Neuronal stem cell (in vitro differentiated cells): ENCODE measurements at regions not wholly inside any gene's neighbourhood (a gene's known extent, or its start where the extent isn't known, plus 50 kb on each side); places are given as distances from the start of the nearest gene placed in this dataset.

ENCODE experiments used
- DNase-seq: peaks from one replicate; pipeline ENCODE4 v3.0.0-alpha.2; 2013; ENCODE audit warnings: low spot score
- H2AFZ ChIP-seq: one replicate; pipeline ENCODE4 v1.6.1; 2013; ENCODE audit warnings: mild to moderate bottlenecking, low read length, inconsistent platforms
- H2AK5ac ChIP-seq: 2 replicates; pipeline ENCODE4 v1.6.1; 2013; ENCODE audit warnings: low read depth, mild to moderate bottlenecking, inconsistent platforms, low read length, moderate library complexity, mixed read lengths
- H2BK120ac ChIP-seq: 2 replicates; pipeline ENCODE4 v1.6.1; 2013; ENCODE audit warnings: low read depth, mild to moderate bottlenecking, inconsistent platforms, low read length, moderate library complexity, mixed read lengths
- H2BK12ac ChIP-seq: one replicate; pipeline ENCODE4 v1.6.1; 2013; ENCODE audit warnings: low read length, inconsistent platforms
- H2BK15ac ChIP-seq: 2 replicates; pipeline ENCODE4 v1.6.1; 2013; ENCODE audit warnings: mild to moderate bottlenecking, low read length, inconsistent platforms, mixed read lengths
- H2BK5ac ChIP-seq: one replicate; pipeline ENCODE4 v1.6.1; 2013; ENCODE audit warnings: inconsistent platforms, mild to moderate bottlenecking, low read length, moderate library complexity
- H3K14ac ChIP-seq: one replicate; pipeline ENCODE4 v1.6.1; 2013; ENCODE audit warnings: low read length, inconsistent platforms
- H3K18ac ChIP-seq: 2 replicates; pipeline ENCODE4 v1.6.1; 2013; ENCODE audit warnings: low read length, inconsistent platforms
- H3K23ac ChIP-seq: 2 replicates; pipeline ENCODE4 v1.6.1; 2013; ENCODE audit warnings: low read depth, mild to moderate bottlenecking, mixed read lengths, low read length, inconsistent platforms; ENCODE audit not compliant: poor library complexity
- H3K27ac ChIP-seq: replicated peaks from 3 replicates; pipeline ENCODE4 v1.5.1; 2013; ENCODE audit warnings: low read length, inconsistent platforms
- H3K27me3 ChIP-seq, 3 experiments: 2 replicates each; pipeline ENCODE4 v1.6.1; 2013; ENCODE audit warnings: low read length in 3 of 3, mild to moderate bottlenecking in 2 of 3, inconsistent platforms in 1 of 3, low read depth in 1 of 3, mixed read lengths in 1 of 3, moderate library complexity in 1 of 3; ENCODE audit not compliant: control insufficient read depth in 3 of 3, insufficient read depth in 3 of 3
- H3K36me3 ChIP-seq, 2 donors: replicated peaks in 1 of 2; 2 replicates each; pipeline ENCODE4 v1.6.1; 2013; ENCODE audit warnings: low read length in 2 of 2; ENCODE audit not compliant: control insufficient read depth in 2 of 2, insufficient read depth in 2 of 2
- H3K4ac ChIP-seq: 2 replicates; pipeline ENCODE4 v1.6.1; 2013; ENCODE audit warnings: inconsistent platforms, mild to moderate bottlenecking, low read length, moderate library complexity
- H3K4me1 ChIP-seq, 2 donors: 1 replicate in 1 of 2; 2 replicates in 1 of 2; pipeline ENCODE4 v1.6.1; 2013; ENCODE audit warnings: low read length in 2 of 2, low read depth in 1 of 2; ENCODE audit not compliant: control insufficient read depth in 2 of 2, insufficient read depth in 1 of 2
- H3K4me2 ChIP-seq: one replicate; pipeline ENCODE4 v1.6.1; 2013; ENCODE audit warnings: mild to moderate bottlenecking, low read length, inconsistent platforms; ENCODE audit not compliant: insufficient read depth, poor library complexity, severe bottlenecking
- H3K4me3 ChIP-seq, 2 donors: 2 replicates each; pipeline ENCODE4 v1.5.1; 2013; ENCODE audit warnings: low read length in 2 of 2, mild to moderate bottlenecking in 2 of 2, inconsistent platforms in 1 of 2, moderate library complexity in 1 of 2
- H3K79me1 ChIP-seq: one replicate; pipeline ENCODE4 v1.6.1; 2013; ENCODE audit warnings: low read depth, mild to moderate bottlenecking, inconsistent platforms, low read length, moderate library complexity
- H3K9ac ChIP-seq: one replicate; pipeline ENCODE4 v1.6.1; 2013; ENCODE audit warnings: mild to moderate bottlenecking, low read depth, low read length, inconsistent platforms; ENCODE audit not compliant: poor library complexity
- H3K9me3 ChIP-seq, 2 donors: replicated peaks in 1 of 2; 2 replicates each; pipeline versions ENCODE3 to v1.6.1; 2013; ENCODE audit warnings: low read length in 2 of 2, mild to moderate bottlenecking in 2 of 2, inconsistent platforms in 1 of 2, low read depth in 1 of 2, mixed read lengths in 1 of 2, moderate library complexity in 1 of 2; ENCODE audit not compliant: control insufficient read depth in 2 of 2, insufficient read depth in 1 of 2
- H4K8ac ChIP-seq: one replicate; pipeline ENCODE4 v1.6.1; 2013; ENCODE audit warnings: low read depth, mild to moderate bottlenecking, inconsistent platforms, low read length, moderate library complexity
- H4K91ac ChIP-seq: one replicate; pipeline ENCODE4 v1.6.1; 2013; ENCODE audit warnings: low read length, low read depth, mild to moderate bottlenecking, inconsistent platforms; ENCODE audit not compliant: poor library complexity
- WGBS, 2 donors: extraction: QIAGEN DNeasy Blood & Tissue Kit; methylation state at CpG; one replicate each; pipeline ENCODE4 v1.1.7; 2013; ENCODE audit warnings: missing lambda C conversion rate in 2 of 2, mixed read lengths in 1 of 2; ENCODE audit not compliant: insufficient read length in 2 of 2, insufficient replicate concordance in 1 of 2; ENCODE audit errors: extremely low coverage in 2 of 2; 5-methylcytosine and 5-hydroxymethylcytosine counted together

DNA sequence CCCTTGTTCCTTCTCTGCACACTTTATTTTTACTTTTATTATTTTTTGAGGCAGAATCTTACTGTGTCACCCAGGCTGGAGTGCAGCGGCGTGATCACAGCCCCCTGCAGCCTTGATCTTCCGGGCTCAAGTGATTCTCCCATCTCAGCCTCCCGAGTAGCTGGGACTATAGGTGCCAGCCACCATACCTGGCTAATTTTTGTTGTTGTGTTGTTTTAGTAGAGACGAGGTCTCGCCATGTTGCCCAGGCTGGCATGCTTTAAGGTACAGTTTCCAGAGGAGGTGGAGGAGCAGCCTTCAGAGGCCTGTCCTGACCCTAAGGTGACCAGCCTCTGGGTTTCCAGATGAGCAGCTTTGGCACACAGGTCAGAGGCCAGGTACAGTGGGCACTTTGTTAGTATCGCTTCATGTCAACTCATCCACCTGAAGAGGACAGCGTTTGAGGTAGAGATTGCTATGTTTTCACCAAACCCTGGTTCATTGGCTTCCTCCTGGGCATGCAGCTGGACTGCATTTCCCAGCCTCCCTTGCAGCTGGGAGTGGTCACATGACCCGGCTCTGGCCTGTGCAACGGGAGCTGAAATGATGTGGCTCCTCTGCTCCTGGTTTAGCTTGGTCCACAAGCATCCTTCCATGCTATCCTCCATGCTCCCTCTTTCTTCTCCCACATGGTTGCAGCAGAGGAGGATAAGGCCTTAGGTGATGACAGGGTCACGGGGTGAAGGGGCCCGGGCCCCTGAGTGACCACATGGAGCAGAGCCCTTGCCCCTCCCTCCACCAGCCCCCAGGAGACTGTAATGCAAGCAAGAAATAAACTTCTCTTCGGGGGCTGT, 139.3 kb upstream of the IER5L start:
- peaks cover 13 to 22% of the 10 kb centered on the region in 2 donors for H3K4me1 ChIP-seq
- H3K18ac ChIP-seq = peak overlapping the region; percentile 52
- H4K91ac ChIP-seq = no peak overlapping the region
- H4K8ac ChIP-seq = no peak overlapping the region
- peak overlapping the region; percentile 42 for H3K14ac ChIP-seq
- peak overlapping the region; percentile 62 for H2AFZ ChIP-seq
- H3K4ac ChIP-seq = no peak overlapping the region
- no peak overlapping the region for H2BK5ac ChIP-seq
- H3K9me3 ChIP-seq = no peaks in the 10 kb centered on the region
- H3K27ac ChIP-seq = no peak overlapping the region
- H3K4me2 ChIP-seq = no peak overlapping the region
- no peak for DNase-seq
- H3K9ac ChIP-seq = no peak overlapping the region
- peaks cover 0 to 4% (median 0%) of the 10 kb centered on the region in 3 experiments for H3K27me3 ChIP-seq
- no peaks in the 10 kb centered on the region for H3K36me3 ChIP-seq
- no peaks in the 10 kb centered on the region for H3K79me1 ChIP-seq
- H2BK120ac ChIP-seq = no peak overlapping the region
- no peak overlapping the region for H3K23ac ChIP-seq
- no peak overlapping the region for H3K4me3 ChIP-seq
- H2BK15ac ChIP-seq = peak overlapping the region; percentile 30
- H2AK5ac ChIP-seq = no peak overlapping the region
- no CpG with 5 or more reads among the region's 13 CpGs for WGBS, 2 donors
- H2BK12ac ChIP-seq = peak overlapping the region; percentile 80

DNA sequence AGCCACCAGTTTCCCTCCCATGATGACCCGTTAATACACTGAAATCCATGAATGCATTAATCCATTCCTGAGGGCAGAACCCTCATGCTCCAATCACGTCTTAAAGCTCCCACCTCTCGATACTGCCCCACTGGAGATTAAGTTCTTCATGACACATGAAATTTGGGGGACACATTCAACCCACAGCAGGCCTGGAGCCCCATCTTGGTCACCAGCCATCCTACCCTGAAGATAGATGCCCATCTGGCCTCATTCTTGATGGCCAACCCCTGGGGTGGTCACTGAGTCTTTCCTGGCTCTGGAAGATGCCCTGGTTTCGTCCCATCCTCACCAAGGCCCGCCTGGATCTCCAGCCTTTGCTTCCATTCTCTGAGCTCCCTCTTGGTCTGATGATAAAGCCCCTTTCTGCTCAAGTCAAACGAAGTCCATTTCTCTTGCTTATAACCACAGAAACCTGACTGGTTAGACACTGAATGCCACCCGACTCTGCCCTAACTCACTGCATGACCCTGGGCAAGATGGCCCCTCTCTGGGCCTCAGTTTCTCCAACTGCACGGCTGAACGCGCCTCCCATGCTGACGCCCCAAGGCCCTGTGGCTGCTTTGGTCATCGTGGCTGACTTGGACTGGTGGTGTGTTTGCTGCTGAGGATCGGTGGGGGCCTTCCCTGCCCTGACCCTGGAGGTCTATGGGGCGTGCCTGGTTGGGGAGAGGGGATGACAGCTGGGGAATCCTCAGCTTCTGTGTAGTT, 138.4 kb upstream of the IER5L start:
- no peak overlapping the region for H3K23ac ChIP-seq
- peaks cover 13 to 22% of the 10 kb centered on the region in 2 donors for H3K4me1 ChIP-seq
- no CpG with 5 or more reads among the region's 14 CpGs for WGBS, 2 donors
- H3K14ac ChIP-seq = no peak overlapping the region
- DNase-seq = no peak
- H2AK5ac ChIP-seq = no peak overlapping the region
- no peak overlapping the region for H3K4me2 ChIP-seq
- no peak overlapping the region for H4K8ac ChIP-seq
- H3K9me3 ChIP-seq = no peaks in the 10 kb centered on the region
- peaks cover 0 to 4% (median 0%) of the 10 kb centered on the region in 3 experiments for H3K27me3 ChIP-seq
- H2AFZ ChIP-seq = no peak overlapping the region
- H2BK5ac ChIP-seq = no peak overlapping the region
- H2BK120ac ChIP-seq = no peak overlapping the region
- no peak overlapping the region for H3K4me3 ChIP-seq
- H3K18ac ChIP-seq = no peak overlapping the region
- H3K27ac ChIP-seq = no peak overlapping the region
- H2BK12ac ChIP-seq = no peak overlapping the region
- no peak overlapping the region for H3K9ac ChIP-seq
- H4K91ac ChIP-seq = no peak overlapping the region
- no peak overlapping the region for H2BK15ac ChIP-seq
- H3K79me1 ChIP-seq = no peaks in the 10 kb centered on the region
- H3K4ac ChIP-seq = no peak overlapping the region
- no peaks in the 10 kb centered on the region for H3K36me3 ChIP-seq

DNA sequence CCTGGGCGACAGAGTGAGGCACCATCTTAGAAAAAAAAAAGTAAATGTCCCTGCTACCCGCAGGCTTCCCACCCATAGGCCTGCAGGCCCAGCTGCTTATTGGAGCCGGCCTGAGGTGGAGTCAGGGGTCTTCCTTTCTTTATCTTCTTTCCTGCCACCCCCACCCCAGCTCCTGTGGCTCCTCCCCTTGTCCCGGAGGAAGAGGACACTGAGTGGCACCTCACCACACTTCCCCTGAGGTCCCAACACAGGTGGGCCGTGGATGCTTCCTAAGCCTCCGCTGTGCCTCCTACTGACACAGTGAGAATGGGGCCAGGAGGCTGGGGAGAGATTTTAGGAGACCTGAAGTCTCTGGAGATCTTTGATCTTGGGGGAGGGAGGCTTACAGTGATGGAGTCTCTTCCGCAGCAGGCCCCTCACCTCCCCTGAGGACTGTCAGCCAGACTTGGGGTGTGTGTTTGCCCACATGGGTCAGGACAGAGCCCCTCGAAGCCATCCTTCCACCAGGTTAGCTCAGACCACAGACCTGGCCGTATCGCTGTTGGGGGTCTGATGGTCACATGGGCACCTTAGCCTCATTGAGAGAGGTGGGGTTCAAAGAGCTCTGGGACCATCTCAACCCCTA, 135.4 kb upstream of the IER5L start:
- H3K4ac ChIP-seq = no peak overlapping the region
- H3K14ac ChIP-seq = no peak overlapping the region
- H4K91ac ChIP-seq = no peak overlapping the region
- H2BK12ac ChIP-seq = no peak overlapping the region
- H3K27ac ChIP-seq = no peak overlapping the region
- H2AK5ac ChIP-seq = no peak overlapping the region
- peaks cover 0 to 4% (median 0%) of the 10 kb centered on the region in 3 experiments for H3K27me3 ChIP-seq
- H2BK5ac ChIP-seq = no peak overlapping the region
- H3K18ac ChIP-seq = peak overlapping the region; percentile 29
- H3K79me1 ChIP-seq = no peaks in the 10 kb centered on the region
- no peak overlapping the region for H3K4me2 ChIP-seq
- no peak overlapping the region for H3K23ac ChIP-seq
- peaks cover 4% of the 10 kb centered on the region in 2 donors for H3K9me3 ChIP-seq
- DNase-seq = no peak
- H2BK15ac ChIP-seq = no peak overlapping the region
- no CpG with 5 or more reads among the region's 10 CpGs for whole genome bisulfite sequencing, 2 donors
- H2BK120ac ChIP-seq = no peak overlapping the region
- H3K9ac ChIP-seq = no peak overlapping the region
- H2AFZ ChIP-seq = no peak overlapping the region
- peaks cover 3 to 9% of the 10 kb centered on the region in 2 donors for H3K4me1 ChIP-seq
- H4K8ac ChIP-seq = no peak overlapping the region
- no peak overlapping the region for H3K4me3 ChIP-seq
- H3K36me3 ChIP-seq = no peaks in the 10 kb centered on the region
